ENCODE measurements at regions not wholly inside any gene's neighbourhood (a gene's known extent, or its start where the extent isn't known, plus 50 kb on each side); places are given as distances from the start of the nearest gene placed in this dataset.

DNA sequence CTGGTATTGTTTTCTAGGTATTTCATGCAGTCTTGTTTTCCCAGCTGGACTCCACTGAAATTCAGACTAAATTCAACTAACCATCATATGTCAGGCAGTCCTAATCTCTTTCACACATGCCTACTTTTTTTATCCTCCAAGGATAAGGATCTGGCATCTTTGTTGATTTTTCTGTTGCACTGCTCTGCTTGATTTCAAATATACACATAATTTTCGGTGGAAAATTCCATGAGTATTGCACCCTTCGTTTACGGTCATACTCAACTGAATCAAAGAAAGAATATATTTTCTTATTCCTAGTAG is 64.8 kb upstream of the UNC93A start:
- no peak for DNase-seq (ENCODE audit: extremely low spot score, unreplicated experiment)
- Mint-ChIP-seq H3K4me1 (ENCODE audit: unreplicated experiment) (no peaks in the 10 kb centered on the region), H3K9me3 (ENCODE audit: unreplicated experiment) (no peaks in the 10 kb centered on the region), H3K36me3 (ENCODE audit: unreplicated experiment) (no peaks in the 10 kb centered on the region), H3K27me3 (ENCODE audit: unreplicated experiment) (peaks cover 48% of the 10 kb centered on the region), H3K4me3 (ENCODE audit: unreplicated experiment) (no peak overlapping the region), H3K27ac (ENCODE audit: unreplicated experiment) (no peak overlapping the region)
- TF ChIP-seq, protein P1, sequence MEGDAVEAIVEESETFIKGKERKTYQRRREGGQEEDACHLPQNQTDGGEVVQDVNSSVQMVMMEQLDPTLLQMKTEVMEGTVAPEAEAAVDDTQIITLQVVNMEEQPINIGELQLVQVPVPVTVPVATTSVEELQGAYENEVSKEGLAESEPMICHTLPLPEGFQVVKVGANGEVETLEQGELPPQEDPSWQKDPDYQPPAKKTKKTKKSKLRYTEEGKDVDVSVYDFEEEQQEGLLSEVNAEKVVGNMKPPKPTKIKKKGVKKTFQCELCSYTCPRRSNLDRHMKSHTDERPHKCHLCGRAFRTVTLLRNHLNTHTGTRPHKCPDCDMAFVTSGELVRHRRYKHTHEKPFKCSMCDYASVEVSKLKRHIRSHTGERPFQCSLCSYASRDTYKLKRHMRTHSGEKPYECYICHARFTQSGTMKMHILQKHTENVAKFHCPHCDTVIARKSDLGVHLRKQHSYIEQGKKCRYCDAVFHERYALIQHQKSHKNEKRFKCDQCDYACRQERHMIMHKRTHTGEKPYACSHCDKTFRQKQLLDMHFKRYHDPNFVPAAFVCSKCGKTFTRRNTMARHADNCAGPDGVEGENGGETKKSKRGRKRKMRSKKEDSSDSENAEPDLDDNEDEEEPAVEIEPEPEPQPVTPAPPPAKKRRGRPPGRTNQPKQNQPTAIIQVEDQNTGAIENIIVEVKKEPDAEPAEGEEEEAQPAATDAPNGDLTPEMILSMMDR (IDR thresholded peaks at IDR 0.05) = no peak

DNA sequence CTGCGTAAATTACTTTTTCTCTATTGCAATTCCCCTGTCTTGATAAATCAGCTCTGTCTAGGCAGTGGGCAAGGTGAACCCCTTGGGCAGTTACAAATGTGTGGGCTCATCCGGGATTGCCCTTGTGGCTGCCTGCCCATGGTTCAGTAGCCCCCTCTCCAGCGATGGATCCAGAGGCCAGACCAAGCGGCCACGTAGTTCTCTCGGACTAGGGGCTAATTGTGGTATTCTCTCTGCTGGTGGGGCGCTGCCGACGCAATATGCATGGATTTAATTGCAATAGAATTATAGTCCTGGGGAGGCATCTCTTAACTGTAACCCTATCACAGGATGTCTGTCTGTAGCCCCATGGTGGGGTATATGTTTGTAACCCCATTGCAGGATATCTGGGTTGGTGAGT is 64.3 kb upstream of the UNC93A start:
- peak; percentile 75 for DNase-seq (ENCODE audit: extremely low spot score, unreplicated experiment)
- H3K36me3 Mint-ChIP-seq (ENCODE audit: unreplicated experiment) = no peaks in the 10 kb centered on the region
- H3K4me3 Mint-ChIP-seq (ENCODE audit: unreplicated experiment) = no peak overlapping the region
- no peak overlapping the region for H3K27ac Mint-ChIP-seq (ENCODE audit: unreplicated experiment)
- TF ChIP-seq, protein P1 (IDR thresholded peaks at IDR 0.05) = no peak
- H3K4me1 Mint-ChIP-seq (ENCODE audit: unreplicated experiment) = no peaks in the 10 kb centered on the region
- H3K9me3 Mint-ChIP-seq (ENCODE audit: unreplicated experiment) = no peaks in the 10 kb centered on the region
- H3K27me3 Mint-ChIP-seq (ENCODE audit: unreplicated experiment) = peaks cover 48% of the 10 kb centered on the region

DNA sequence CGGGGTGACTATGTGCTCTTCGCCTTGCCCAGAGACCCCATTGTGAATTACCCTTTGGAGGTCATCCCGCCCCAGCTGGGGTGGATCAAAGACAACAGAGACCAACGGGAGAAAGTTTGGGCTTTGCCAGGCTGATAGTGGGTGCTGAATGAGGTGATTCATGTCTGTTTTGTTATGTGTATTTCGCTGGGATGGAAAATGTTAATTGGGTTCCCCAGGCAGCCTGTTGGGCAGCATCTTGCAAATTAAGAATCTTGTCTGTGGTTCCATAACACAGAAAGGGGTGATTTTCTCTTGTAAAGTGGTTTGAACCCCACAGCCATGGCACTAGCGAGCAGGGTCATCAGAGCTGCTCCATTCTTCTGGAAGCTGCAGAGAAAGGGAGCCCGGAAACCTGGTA is 63.1 kb upstream of the UNC93A start:
- no peak overlapping the region for H3K27ac Mint-ChIP-seq (ENCODE audit: unreplicated experiment)
- no peak overlapping the region for H3K4me3 Mint-ChIP-seq (ENCODE audit: unreplicated experiment)
- TF ChIP-seq, protein P1 (IDR thresholded peaks at IDR 0.05) = no peak
- peaks cover 55% of the 10 kb centered on the region for H3K27me3 Mint-ChIP-seq (ENCODE audit: unreplicated experiment)
- no peaks in the 10 kb centered on the region for H3K9me3 Mint-ChIP-seq (ENCODE audit: unreplicated experiment)
- H3K4me1 Mint-ChIP-seq (ENCODE audit: unreplicated experiment) = no peaks in the 10 kb centered on the region
- DNase-seq (ENCODE audit: extremely low spot score, unreplicated experiment) = no peak
- no peaks in the 10 kb centered on the region for H3K36me3 Mint-ChIP-seq (ENCODE audit: unreplicated experiment)

DNA sequence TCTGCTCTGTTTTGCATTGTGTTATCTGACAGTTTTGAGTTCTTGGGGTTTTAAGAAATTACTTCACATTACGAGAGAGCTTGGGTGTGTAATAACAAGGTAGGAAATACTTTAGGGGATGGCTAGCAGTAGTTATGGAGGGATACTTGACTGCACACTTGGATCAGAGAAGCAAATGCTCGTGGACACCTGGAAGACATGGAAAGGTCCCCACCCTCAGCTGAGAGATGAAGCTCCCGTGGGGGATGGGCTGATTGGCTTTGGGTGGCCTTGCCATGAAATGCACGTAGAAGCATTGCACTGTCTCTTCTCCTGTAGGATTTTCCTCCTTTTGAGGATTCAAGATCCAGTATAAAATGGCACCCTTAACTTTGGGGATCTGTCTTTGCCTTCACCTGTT is 61.5 kb upstream of the UNC93A start:
- Mint-ChIP-seq H3K27ac (ENCODE audit: unreplicated experiment) (no peak overlapping the region), H3K27me3 (ENCODE audit: unreplicated experiment) (peaks cover 57% of the 10 kb centered on the region), H3K4me1 (ENCODE audit: unreplicated experiment) (no peaks in the 10 kb centered on the region), H3K4me3 (ENCODE audit: unreplicated experiment) (no peak overlapping the region), H3K9me3 (ENCODE audit: unreplicated experiment) (no peaks in the 10 kb centered on the region), H3K36me3 (ENCODE audit: unreplicated experiment) (no peaks in the 10 kb centered on the region)
- TF ChIP-seq, protein P1 (IDR thresholded peaks at IDR 0.05) = no peak
- DNase-seq (ENCODE audit: extremely low spot score, unreplicated experiment) = peak; percentile 57

DNA sequence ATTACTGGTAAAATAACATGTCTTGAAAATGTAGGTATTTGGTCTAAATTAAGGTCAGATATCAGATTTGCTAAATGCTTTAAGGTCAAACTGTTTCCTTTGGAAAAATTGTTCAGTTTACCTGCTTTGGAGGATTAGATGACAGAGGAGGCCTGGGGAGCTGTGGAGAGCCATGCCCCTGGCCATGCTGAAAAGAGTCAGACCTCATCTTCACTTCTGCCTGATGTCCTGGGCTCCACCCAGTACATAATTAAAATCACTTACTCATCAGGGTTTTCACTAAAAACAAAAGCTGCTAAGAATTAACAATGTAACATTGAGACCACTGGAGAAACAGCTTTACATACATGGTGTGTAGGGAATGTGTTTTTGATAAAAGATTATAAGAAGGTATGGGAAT is 60.8 kb upstream of the UNC93A start:
- no peaks in the 10 kb centered on the region for H3K36me3 Mint-ChIP-seq (ENCODE audit: unreplicated experiment)
- no peak overlapping the region for H3K4me3 Mint-ChIP-seq (ENCODE audit: unreplicated experiment)
- peaks cover 54% of the 10 kb centered on the region for H3K27me3 Mint-ChIP-seq (ENCODE audit: unreplicated experiment)
- no peak for DNase-seq (ENCODE audit: extremely low spot score, unreplicated experiment)
- TF ChIP-seq, protein P1 (IDR thresholded peaks at IDR 0.05) = no peak
- H3K27ac Mint-ChIP-seq (ENCODE audit: unreplicated experiment) = no peak overlapping the region
- H3K9me3 Mint-ChIP-seq (ENCODE audit: unreplicated experiment) = no peaks in the 10 kb centered on the region
- H3K4me1 Mint-ChIP-seq (ENCODE audit: unreplicated experiment) = no peaks in the 10 kb centered on the region

All from osteocyte (in vitro differentiated cells).